Neural cell (in vitro differentiated cells): ENCODE measurements at regions not wholly inside any gene's neighbourhood (a gene's known extent, or its start where the extent isn't known, plus 50 kb on each side); places are given as distances from the start of the nearest gene placed in this dataset.

Experiments used
- H2AFZ ChIP-seq: fragments of 200-600, 300-800 bp; sonication (generic), shearing (Covaris generic); 2 replicates; pipeline ENCODE4 v1.6.0; 2014; ENCODE audit warnings: low read depth, mild to moderate bottlenecking, antibody characterized with exemption, low read length, moderate library complexity
- H3F3A ChIP-seq: fragments of 200-600 bp; shearing (Covaris generic); 2 replicates; pipeline ENCODE4 v1.6.1; 2016; ENCODE audit warnings: mild to moderate bottlenecking, moderate library complexity, mixed read lengths, antibody characterized with exemption, low read length; ENCODE audit not compliant: insufficient read depth, poor library complexity, severe bottlenecking
- H3K27ac ChIP-seq: fragments of 200-600, 300-800 bp; sonication (generic), shearing (Covaris generic); 2 replicates; pipeline ENCODE4 v1.5.1; 2014; ENCODE audit warnings: mild to moderate bottlenecking, low read length, moderate library complexity
- H3K27me3 ChIP-seq: fragments of 300-800, 200-600 bp; sonication (generic), shearing (Covaris generic); 2 replicates; pipeline ENCODE4 v1.6.0; 2014; ENCODE audit warnings: mild to moderate bottlenecking, low read depth, low read length, moderate library complexity; ENCODE audit not compliant: insufficient read depth
- H3K36me3 ChIP-seq: fragments of 300-800, 200-600 bp; sonication (generic), shearing (Covaris generic); 2 replicates; pipeline ENCODE4 v1.5.1; 2014; ENCODE audit warnings: mild to moderate bottlenecking, antibody characterized with exemption, low read length, moderate library complexity; ENCODE audit not compliant: insufficient read depth
- H3K4me2 ChIP-seq: fragments of 300-800, 200-600 bp; sonication (generic), shearing (Covaris generic); 2 replicates; pipeline ENCODE4 v1.6.0; 2014; ENCODE audit warnings: mild to moderate bottlenecking, low read length
- H3K4me3 ChIP-seq: fragments of 300-800, 200-600 bp; sonication (generic), shearing (Covaris generic); 2 replicates; pipeline ENCODE4 v1.5.1; 2014; ENCODE audit warnings: mild to moderate bottlenecking, low read length, moderate library complexity
- H3K79me2 ChIP-seq: fragments of 200-600 bp; shearing (Covaris generic); replicated peaks from 2 replicates; pipeline ENCODE4 v1.6.0; 2014; ENCODE audit warnings: mild to moderate bottlenecking, low read length, moderate library complexity; ENCODE audit not compliant: insufficient read depth
- H3K9ac ChIP-seq: fragments of 300-800, 200-600 bp; sonication (generic), shearing (Covaris generic); 2 replicates; pipeline ENCODE4 v1.6.1; 2016; ENCODE audit warnings: mild to moderate bottlenecking, low read length, mixed read lengths
- H3K9me2 ChIP-seq: fragments of 200-600 bp; shearing (Covaris generic); 2 replicates; pipeline ENCODE4 v1.6.1; 2016; ENCODE audit warnings: mild to moderate bottlenecking, low read length, mixed read lengths; ENCODE audit not compliant: insufficient read depth
- H3K9me3 ChIP-seq: fragments of 200-600, 300-800 bp; sonication (generic), shearing (Covaris generic); 2 replicates; pipeline ENCODE4 v1.6.1; 2016; ENCODE audit warnings: mild to moderate bottlenecking, mixed run types, low read length, moderate library complexity, mixed read lengths
- H4K20me1 ChIP-seq: fragments of 200-600 bp; shearing (Covaris generic); 2 replicates; pipeline ENCODE4 v1.6.1; 2016; ENCODE audit warnings: mild to moderate bottlenecking, mixed run types; ENCODE audit not compliant: insufficient read depth
- CTCF ChIP-seq: fragments of 450-650 bp; IDR thresholded peaks from 2 replicates; pipeline ENCODE4 v1.5.1; 2014; ENCODE audit warnings: antibody characterized with exemption, mild to moderate bottlenecking, moderate library complexity; ENCODE audit not compliant: poor library complexity, severe bottlenecking
- EP300 ChIP-seq: fragments of 450-650 bp; conservative IDR thresholded peaks from 2 replicates; pipeline ENCODE4 v1.6.1; 2014; ENCODE audit warnings: antibody characterized with exemption, mild to moderate bottlenecking, moderate library complexity; ENCODE audit not compliant: poor library complexity, severe bottlenecking
- EZH2 ChIP-seq: fragments of 200-600, 300-800 bp; shearing (Covaris generic), sonication (generic); IDR thresholded peaks from 2 replicates; pipeline ENCODE4 v1.6.1; 2014; ENCODE audit warnings: antibody characterized with exemption, low read length, borderline replicate concordance, mild to moderate bottlenecking; ENCODE audit not compliant: insufficient read depth, poor library complexity, severe bottlenecking
- MXI1 ChIP-seq: fragments of 450-650 bp; conservative IDR thresholded peaks from 2 replicates; pipeline ENCODE4 v1.6.1; 2014; ENCODE audit warnings: antibody characterized with exemption, mild to moderate bottlenecking; ENCODE audit not compliant: poor library complexity, severe bottlenecking
- POLR2AphosphoS5 ChIP-seq: IDR thresholded peaks from 2 replicates; pipeline ENCODE4 v1.6.1; 2012
- RAD21 ChIP-seq: fragments of 450-650 bp; conservative IDR thresholded peaks from 2 replicates; pipeline ENCODE4 v1.6.1; 2014; ENCODE audit warnings: antibody characterized with exemption, mild to moderate bottlenecking, moderate library complexity
- REST ChIP-seq: IDR thresholded peaks from 2 replicates; pipeline ENCODE4 v1.6.1; 2012; ENCODE audit warnings: borderline replicate concordance
- SMC3 ChIP-seq: fragments of 450-650 bp; conservative IDR thresholded peaks from 2 replicates; pipeline ENCODE4 v1.6.1; 2014; ENCODE audit warnings: antibody characterized with exemption, mild to moderate bottlenecking, moderate library complexity; ENCODE audit not compliant: poor library complexity
- TAF1 ChIP-seq: IDR thresholded peaks from 2 replicates; pipeline ENCODE4 v1.6.1; 2012; ENCODE audit warnings: low read depth

GRCh38 chr16:86171329-86171728 is 272.4 kb downstream of the IRF8 start:
- no peak overlapping the region for H3K27ac ChIP-seq
- H3K36me3 ChIP-seq = no peaks in the 10 kb centered on the region
- no peaks in the 10 kb centered on the region for H3F3A ChIP-seq
- no peaks in the 10 kb centered on the region for H3K79me2 ChIP-seq
- no peak overlapping the region for H2AFZ ChIP-seq
- no peak overlapping the region for H3K9ac ChIP-seq
- H3K4me3 ChIP-seq = no peak overlapping the region
- no peaks in the 10 kb centered on the region for H4K20me1 ChIP-seq
- TF ChIP-seq SMC3 = no peak
- TF ChIP-seq POLR2AphosphoS5 = no peak
- no peak for TF ChIP-seq CTCF
- no peak for TF ChIP-seq MXI1
- TF ChIP-seq EZH2 = no peak
- no peak for TF ChIP-seq TAF1
- TF ChIP-seq RAD21 = no peak
- TF ChIP-seq EP300 = no peak
- TF ChIP-seq REST = no peak
- H3K27me3 ChIP-seq = no peaks in the 10 kb centered on the region
- no peaks in the 10 kb centered on the region for H3K9me2 ChIP-seq
- no peak overlapping the region for H3K4me2 ChIP-seq
- no peaks in the 10 kb centered on the region for H3K9me3 ChIP-seq

- Histone ChIP-seq H2AFZ (no peak overlapping the region), H3K4me2 (no peak overlapping the region), H3K9ac (no peak overlapping the region), H3K4me3 (no peak overlapping the region), H3K27me3 (no peaks in the 10 kb centered on the region), H3K9me3 (no peaks in the 10 kb centered on the region), H3K79me2 (no peaks in the 10 kb centered on the region), H3K9me2 (no peaks in the 10 kb centered on the region), H3F3A (no peaks in the 10 kb centered on the region), H4K20me1 (no peaks in the 10 kb centered on the region), H3K36me3 (no peaks in the 10 kb centered on the region), H3K27ac (no peak overlapping the region)
- TF ChIP-seq CTCF (no peak), MXI1 (no peak), EP300 (no peak), RAD21 (no peak), EZH2 (no peak), POLR2AphosphoS5 (no peak), TAF1 (no peak), SMC3 (no peak), REST (no peak)
Observed at GRCh38 chr16:86175816-86176215, 276.9 kb downstream of the IRF8 start.
